ENCODE measurements at regions not wholly inside any gene's neighbourhood (a gene's known extent, or its start where the extent isn't known, plus 50 kb on each side); places are given as distances from the start of the nearest gene placed in this dataset.

DNA sequence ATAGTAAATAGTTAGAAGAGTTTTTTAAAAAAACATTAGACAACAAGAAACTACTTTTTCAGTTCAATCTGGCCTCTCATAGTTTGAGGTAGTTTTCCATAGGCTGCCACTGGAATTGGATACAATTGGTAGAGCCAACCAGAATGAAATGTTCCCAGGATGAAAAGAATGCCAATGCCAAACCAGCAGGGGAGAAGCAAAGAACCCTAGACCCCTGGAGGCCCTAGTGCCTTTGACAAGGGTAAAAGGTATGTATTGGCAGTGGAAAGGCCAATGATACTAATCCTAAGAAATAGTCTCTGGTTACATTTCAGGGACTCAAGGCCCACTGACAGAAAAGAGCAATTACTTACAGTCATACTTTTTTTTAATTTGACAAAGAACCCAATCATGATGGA lies 77.4 kb upstream of the SEM1 start:
- no peak for TF ChIP-seq GATA2 (IDR thresholded peaks at IDR 0.05; ENCODE audit: low read depth, low read length)
- no peak for TF ChIP-seq GATA3 (IDR thresholded peaks at IDR 0.05; ENCODE audit: low read depth, low read length)
